GM18505 (cell line): ENCODE measurements at regions not wholly inside any gene's neighbourhood (a gene's known extent, or its start where the extent isn't known, plus 50 kb on each side); places are given as distances from the start of the nearest gene placed in this dataset.

Source experiments
- ATAC-seq: cut with Tn5 transposase; IDR thresholded peaks from one replicate; pipeline ENCODE4 v1.9.1; 2021; ENCODE audit not compliant: unreplicated experiment
- POLR2A ChIP-seq: IDR thresholded peaks from 4 replicates; pipeline ENCODE4 v1.6.1; 2011; ENCODE audit warnings: borderline replicate concordance; ENCODE audit not compliant: insufficient read depth, insufficient read length; ENCODE audit errors: extremely low read depth

GRCh38 chr3:127120851-127121647, 71.9 kb upstream of the PRR23E start:
- no peak for TF ChIP-seq POLR2A
- no peak for ATAC-seq

GRCh38 chr3:127121885-127122284, 71.0 kb upstream of the PRR23E start:
- no peak for TF ChIP-seq POLR2A
- no peak for ATAC-seq

DNA sequence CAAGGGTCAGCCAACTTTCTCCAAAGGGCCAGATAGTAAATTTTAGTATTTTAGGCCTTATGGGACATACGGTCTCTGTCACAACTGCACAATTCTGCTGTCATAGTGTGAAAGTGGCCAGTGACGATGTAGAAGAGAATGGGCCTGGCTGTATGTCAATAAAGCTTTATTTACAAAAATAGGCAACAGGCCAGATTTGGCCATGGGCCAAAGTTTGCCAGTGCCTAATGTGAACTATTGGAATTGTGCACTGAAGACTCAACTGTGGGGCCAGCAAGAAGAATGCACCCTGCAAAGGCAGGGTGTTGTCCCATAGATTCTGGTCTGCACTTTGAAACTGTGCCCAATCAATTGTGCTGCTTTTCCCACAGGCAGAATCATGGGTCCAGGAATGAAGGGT, 69.4 kb upstream of the PRR23E start:
- no peak for ATAC-seq
- no peak for TF ChIP-seq POLR2A

GRCh38 chr3:127124120-127124519, 68.8 kb upstream of the PRR23E start:
- no peak for ATAC-seq
- no peak for TF ChIP-seq POLR2A

DNA sequence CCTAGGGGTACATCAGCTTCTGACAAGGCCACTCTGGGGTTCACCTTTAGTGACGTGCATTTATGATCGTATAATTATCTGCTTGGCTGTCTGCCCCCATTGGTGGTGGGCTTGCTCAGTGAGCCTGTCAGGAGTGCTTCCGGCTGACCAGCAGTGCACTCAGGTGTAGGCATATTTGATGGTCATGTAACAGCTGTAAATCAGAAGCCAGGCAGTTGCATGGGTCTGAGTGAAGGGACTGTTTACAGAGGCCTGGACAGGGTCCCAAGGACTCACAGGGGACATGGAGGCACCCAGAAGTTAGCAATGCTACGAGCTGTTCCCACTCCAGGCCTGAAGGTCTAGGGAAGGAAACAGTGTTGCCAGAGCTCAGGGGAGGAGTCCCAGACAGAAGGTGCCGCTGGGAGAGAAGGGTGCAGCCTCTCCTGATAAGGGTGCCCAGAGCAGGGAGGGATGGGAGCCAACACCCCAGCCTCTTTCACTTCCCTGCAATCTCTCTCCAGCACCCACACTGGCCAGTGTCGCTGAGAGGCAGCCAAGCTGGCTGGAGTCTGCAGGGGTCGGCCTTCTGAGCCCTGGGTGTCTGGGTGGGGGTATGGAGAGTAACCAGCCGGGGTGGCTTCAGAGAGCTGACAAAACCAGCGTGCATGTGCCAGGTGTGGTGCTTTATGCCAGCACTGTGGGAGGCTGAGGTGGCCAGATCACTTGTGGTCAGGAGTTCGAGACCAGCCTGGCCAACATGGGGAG, 61.3 kb upstream of the PRR23E start:
- no peak for TF ChIP-seq POLR2A
- ATAC-seq = no peak

DNA sequence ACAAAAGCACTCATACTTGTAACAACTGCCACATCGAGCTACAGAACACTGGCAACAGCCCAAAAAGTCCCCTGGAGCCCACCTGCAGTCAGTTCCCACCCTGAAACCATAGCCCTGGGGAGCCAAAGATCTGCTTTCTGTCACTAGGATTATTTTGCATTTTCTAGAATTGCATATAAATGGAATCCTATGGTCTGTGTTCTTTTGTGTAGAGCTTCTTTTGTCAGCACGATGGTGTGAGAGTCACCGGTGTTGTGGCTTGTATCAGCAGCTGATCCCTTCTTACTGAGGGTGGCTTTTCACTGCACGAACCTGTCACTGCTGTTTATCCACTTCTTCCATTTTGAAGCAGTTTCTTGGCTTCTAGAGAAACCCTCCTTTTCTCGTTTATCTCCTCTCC, 60.1 kb upstream of the PRR23E start:
- no peak for ATAC-seq
- TF ChIP-seq POLR2A = no peak

DNA sequence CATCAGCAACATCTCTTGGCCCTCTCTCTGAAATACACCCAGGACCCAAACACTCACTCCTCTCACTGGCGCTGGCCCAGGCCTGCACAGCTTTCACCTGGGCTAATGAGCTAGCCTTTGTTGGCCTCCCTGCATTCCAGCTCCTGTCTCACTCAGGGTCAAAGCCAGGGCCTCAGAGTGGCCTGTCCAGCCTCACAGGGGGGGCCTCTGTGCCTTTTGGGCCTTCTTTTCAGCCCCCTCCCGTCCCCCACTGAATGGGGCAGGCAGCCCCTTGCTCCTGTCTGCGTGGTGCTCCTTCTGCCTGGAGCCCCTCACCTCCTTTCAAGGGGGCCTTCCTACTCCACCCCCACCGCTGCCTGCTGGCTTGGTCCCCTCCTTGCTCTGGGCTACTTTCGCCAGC, 59.0 kb upstream of the PRR23E start:
- no peak for ATAC-seq
- TF ChIP-seq POLR2A = no peak

- TF ChIP-seq POLR2A = no peak
- ATAC-seq = no peak
These were observed 58.5 kb upstream of the PRR23E start for GRCh38 chr3:127134466-127134865.

DNA sequence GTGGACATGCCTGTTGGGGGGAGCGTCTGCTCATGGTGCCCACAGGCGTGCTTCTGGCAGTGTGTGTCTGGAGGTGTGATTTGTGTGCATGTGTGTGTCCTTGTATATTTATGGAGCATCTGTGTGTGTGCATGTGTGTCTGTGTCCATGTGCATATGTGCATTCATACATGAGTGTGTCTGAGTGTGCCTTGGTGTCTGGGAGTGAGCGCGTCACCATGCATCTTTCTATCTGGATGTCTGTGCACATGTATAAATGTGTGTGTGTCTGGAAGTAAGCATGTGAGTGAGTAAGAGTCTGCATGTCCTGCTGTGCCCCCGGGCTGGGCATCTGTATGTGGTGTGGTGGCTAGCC, 58.1 kb upstream of the PRR23E start:
- TF ChIP-seq POLR2A = no peak
- no peak for ATAC-seq

DNA sequence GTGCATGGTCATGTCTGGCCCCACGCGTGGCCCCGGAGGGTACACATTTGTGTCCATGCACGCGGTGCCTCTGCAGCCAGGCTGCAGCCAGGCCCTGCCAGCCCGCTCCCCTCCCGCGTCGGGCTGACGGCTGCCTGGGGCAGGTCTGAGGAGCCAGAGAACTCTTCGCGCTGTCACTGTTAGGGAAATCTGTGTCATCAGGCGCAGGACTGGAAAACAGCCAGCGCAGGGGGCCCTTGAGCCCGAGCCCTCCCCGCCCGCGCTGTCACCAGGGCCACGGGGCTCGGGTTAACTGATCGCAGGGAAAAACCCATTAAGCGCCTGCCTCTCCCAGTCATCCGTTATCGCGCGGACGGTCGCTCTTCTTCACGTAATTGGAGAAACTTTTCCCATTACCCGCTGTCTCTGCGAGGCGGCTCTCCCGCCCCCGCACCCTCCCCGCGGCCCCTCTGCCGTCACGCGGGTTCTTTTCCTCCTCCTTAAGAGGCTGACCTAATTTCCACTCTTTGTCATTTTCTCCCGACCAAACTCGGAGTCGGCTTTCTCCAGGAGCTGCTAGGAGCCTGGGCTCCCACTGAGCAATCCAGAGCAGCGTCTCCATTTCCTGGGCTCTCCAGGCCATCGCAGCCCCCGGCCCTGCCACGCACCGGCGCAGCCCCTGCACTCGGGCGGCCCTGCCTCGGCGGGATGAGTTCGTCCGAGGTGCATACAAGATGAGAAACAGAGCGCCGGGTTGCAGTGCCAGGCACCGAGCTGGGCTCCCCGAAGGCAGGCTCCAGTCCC, 57.5 kb upstream of the PRR23E start:
- no peak for ATAC-seq
- TF ChIP-seq POLR2A = no peak

DNA sequence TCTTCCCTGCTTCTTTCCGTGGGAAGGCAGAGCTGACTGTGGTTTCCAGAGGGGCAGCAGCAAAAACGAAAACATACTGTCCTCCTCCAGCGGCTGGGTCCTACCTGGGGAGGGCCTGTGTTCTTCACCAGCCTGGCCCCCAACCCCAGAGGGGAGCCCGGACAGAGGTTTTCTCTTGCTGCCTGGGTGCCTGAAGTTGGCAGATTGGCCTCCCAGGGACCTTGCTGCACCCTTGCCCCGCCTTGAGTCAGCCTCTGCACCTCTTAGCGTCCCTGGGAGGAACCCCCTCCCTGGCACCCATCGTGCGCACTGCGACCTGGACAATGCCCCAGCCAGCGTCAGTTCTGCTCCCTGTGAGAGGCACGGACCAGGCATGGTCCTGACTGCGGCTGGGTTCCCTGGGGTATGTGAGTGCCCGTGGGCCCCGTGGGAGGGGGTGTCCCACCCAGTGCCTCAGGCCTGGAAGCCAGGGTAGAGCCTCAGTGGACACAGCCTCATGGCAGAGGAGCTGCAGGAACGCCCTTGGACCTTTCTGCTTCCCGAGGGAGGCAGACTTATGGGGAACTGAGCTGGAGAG, 56.8 kb upstream of the PRR23E start:
- TF ChIP-seq POLR2A = no peak
- no peak for ATAC-seq

- ATAC-seq = no peak
These were observed 56.2 kb upstream of the PRR23E start for GRCh38 chr3:127136706-127137105.

DNA sequence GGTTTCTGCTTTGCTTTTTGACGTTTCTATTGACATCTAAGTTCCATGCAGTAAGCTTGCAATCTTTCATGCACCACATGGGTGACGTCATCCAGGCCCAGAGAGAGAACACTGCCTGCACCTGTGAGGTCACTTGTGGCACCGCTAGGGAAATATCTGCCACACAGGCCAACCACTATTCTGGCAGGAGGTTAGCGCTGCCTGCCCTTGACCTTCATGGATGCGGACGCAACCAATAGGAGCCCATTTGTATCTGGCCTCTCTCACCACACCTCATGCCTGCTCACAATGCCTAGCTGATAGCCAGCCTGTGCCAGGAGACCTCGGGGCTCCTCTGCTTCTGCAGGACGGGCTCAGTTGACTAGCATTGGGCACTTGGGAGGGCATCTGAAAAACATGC, 55.8 kb upstream of the PRR23E start:
- ATAC-seq = no peak
- no peak for TF ChIP-seq POLR2A

More at GRCh38 chr3:127136706-127137105, 56.2 kb upstream of the PRR23E start:
- no peak for TF ChIP-seq POLR2A
